ENCODE measurements at regions not wholly inside any gene's neighbourhood (a gene's known extent, or its start where the extent isn't known, plus 50 kb on each side); places are given as distances from the start of the nearest gene placed in this dataset.

DNA sequence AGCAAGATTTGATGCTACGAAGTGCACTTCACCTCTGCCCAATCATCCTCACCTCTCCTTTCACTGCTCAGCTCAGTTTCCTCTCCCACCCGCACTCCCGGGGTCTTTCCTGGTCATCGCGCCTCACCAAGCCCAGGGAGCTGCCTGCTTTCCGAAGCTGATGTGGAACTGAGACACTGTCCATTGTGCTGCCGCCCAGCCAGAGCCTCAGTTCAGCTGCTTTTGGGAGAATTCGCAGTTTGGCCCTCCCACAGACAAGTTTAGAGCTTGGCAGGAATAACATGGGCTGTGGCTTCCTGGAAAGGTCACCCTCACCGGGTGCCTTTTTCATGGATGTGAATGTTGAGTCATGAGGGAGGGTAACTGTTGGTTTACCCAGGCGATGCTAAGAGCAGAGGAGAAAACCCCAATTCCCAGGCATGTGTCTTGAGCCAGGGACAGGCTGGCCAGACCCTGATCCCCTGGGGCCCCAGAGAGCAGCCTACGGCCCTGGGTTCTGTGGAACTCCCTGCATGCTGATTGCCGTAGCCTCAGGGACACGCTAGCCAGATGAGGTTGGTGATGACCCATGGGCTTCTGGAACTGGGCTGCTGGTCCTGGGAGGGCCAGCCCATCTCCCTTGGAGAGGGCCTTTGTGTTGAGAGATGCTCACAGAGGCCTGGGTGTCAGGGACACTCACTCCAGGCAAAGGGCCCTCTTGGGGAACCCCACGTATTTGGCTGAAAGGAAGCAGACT is 1687.5 kb downstream of the TP53TG3F start:
- TF ChIP-seq, protein P1, sequence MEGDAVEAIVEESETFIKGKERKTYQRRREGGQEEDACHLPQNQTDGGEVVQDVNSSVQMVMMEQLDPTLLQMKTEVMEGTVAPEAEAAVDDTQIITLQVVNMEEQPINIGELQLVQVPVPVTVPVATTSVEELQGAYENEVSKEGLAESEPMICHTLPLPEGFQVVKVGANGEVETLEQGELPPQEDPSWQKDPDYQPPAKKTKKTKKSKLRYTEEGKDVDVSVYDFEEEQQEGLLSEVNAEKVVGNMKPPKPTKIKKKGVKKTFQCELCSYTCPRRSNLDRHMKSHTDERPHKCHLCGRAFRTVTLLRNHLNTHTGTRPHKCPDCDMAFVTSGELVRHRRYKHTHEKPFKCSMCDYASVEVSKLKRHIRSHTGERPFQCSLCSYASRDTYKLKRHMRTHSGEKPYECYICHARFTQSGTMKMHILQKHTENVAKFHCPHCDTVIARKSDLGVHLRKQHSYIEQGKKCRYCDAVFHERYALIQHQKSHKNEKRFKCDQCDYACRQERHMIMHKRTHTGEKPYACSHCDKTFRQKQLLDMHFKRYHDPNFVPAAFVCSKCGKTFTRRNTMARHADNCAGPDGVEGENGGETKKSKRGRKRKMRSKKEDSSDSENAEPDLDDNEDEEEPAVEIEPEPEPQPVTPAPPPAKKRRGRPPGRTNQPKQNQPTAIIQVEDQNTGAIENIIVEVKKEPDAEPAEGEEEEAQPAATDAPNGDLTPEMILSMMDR (IDR thresholded peaks at IDR 0.05 in 8 of 11, conservative IDR thresholded peaks at IDR 0.05 in 3 of 11): no peak
- no peak for TF ChIP-seq POLR2AphosphoS5 (IDR thresholded peaks at IDR 0.05)
- no peak for TF ChIP-seq POLR2A (IDR thresholded peaks at IDR 0.05)
